HPDE6-E6E7 (cell line): ENCODE measurements at regions not wholly inside any gene's neighbourhood (a gene's known extent, or its start where the extent isn't known, plus 50 kb on each side); places are given as distances from the start of the nearest gene placed in this dataset.

Experiments used
- DNase-seq: peaks from one replicate; pipeline ENCODE4 v3.0.0; 2011; ENCODE audit warnings: missing footprints; ENCODE audit errors: extremely low spot score

DNA sequence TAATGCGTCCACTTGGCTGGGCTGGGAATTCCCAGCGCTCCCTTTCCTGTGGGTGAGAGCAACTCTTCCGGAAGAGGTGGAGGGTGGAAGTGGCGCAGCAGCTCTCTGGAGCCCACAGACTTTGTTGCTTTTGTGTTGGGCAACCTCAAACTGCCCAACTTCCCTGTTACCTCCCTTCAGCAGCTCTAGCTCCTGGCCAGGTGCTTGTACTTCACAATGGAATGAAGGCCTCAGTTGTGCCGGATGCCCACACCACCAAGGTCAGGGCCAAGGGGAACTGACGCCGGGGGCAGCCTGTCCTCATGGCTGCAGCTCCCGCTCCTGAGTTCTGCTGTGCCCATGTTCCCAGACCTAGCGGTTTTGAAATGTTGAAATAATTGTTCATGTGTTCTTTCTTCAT lies 322.9 kb downstream of the GALR1 start:
- DNase-seq: no peak

DNA sequence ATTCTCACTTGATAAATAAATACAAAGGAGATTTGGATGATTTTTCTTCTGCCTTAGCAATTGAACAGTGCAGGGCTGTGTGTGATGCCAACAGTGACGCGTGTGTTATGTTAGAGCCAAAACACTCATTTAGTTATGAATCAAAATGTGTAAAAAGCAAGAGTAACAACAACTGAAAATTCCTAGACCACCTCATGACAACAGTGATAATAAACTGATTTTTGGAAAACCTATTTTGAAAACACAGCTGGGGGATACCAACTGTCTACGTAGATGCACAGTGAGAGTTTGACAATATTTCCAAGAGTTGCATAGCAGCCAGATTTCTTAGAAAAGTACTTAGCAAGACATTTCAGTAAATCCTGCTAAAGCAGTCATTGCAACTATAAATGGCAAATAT lies 323.9 kb downstream of the GALR1 start:
- no peak for DNase-seq

DNA sequence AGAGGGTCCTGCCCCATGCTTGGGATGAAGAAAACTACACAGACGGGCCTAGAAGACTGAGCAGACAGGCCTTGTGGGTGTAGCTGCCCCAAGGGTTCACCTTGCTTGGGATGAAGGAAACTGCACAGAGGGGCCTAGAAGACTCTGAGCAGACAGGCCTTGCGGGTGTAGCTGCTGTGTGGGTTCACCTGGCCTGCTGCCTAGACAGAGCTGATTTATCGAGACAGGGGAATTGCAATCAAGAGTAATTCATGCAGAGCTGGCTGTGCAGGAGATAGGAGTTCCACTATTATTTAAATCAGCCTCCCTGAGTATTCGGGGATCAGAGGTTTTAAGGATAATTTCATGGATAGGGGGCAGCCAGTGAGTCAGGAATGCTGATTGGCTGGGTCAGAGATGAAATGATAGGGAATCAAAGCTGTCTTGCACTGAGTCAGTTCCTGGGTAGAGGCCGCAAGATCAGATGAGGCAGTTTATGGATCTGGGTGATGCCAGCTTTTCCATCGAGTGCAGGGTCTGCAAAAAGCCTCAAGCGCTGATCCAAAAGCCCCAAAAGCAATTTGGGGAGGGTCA lies 341.4 kb downstream of the GALR1 start:
- no peak for DNase-seq

DNA sequence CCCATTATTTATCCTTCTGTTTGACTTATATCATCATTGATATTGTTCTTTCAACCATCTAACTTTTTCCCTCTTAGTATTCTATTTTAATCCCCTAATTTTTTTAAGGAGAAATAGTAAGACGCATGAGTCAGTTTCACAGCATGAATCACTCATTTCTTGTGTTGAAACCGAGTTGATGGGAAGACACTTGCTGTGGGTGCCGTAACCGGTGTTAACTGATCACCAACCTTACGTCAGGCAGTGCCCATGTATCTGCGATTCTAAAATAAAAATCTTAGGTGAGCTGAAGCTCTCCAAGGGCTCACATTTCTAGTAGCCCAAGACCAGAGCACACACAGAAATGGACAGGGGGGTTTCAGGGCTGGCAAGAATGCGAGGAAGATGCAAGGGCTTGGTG lies 348.1 kb downstream of the GALR1 start:
- no peak for DNase-seq

DNA sequence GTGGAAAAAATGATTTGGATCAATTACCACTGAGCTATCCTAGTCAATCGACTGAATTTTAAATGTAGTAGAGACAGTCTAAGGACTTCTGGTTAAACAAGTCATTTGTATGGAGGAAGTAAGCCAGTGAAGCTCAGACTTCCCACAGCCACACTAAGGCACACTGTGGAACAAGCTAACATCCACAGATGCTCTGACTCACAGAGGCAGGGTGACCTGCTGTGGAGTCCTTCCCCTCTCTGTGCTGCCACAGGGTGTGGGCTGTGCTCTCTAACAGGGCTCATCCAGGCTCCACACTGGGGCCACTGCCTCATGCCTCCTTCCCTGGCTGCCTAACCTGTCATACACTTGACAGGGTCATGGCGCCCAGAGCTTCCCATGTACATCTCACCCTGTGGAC lies 351.0 kb downstream of the GALR1 start:
- DNase-seq: no peak

DNA sequence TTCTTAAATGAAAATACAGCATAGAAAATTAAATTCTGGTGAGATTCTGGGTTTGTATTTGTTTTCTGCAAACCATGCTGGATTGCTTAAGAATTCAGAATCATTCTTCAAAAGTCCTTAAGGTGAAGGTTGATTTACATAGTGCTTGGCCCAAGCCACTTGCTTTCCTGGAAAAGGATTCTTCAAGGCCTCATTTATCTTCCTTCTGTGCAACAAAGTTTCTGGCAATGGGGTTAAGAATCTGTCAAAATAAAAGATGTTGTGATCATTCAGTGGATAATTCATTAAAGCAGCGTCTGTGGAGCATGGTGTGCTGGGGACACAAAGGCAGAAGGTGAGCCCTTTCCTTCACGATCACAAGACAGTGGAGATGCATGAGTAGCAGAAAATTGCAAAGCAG lies 351.9 kb downstream of the GALR1 start:
- no peak for DNase-seq

DNA sequence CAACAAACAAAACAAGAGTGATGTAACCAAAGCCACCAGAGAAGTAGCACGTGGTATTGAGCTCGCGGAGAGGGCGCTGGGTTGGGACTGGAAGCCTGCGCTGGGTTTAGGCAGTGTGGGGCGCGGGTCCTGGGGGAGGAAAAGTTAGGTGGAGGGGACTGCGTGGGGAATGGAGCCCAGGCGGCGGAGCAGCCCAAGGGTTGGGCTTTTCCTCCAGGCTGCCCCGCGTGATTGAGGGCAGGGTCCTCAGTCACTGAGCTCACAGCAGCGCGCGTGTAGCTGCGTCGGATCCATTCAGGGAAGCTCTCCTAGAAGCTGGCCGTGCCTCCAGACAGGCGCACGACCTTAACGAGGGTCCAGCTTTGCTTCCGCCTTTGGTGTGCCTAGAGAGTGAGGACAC lies 357.4 kb downstream of the GALR1 start:
- DNase-seq: no peak

DNA sequence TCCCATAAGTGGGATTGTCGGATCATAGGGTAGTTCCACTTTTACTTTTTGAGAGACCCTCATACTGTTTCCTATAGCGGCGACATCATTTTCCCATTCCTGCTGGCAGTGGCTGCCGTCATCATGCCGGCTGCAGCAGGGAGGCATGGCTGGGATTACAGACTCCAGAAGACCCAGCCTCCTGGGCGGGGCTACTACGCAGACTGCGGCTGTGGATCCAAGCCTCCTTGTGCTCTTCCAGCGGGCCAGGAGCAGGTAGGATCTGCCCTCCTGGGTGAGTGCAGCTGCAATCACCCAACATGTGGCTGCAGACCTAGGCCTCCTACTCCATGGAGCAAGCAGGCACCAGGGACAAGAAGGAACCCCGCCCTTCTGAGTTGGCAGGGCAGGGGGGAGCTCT lies 359.2 kb downstream of the GALR1 start:
- DNase-seq: no peak

DNA sequence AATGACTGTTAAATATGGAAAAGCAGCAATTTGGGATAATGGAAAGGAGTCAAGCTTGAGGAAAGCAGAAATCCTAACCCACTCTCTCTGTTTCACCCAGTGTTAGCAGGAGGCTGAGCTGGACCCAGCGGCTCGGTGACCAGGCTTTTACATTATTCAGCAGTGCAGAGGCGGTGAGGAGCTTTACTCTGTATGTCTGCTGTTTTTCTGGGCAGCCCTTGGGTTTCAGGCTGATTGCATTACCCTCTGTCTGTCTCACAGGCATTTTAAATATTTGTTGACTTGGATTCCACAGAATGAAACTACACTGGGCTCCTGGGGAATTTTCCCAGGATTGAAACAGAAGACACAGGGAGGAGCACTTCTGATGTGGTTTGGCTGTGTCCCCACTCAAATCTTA lies 368.0 kb downstream of the GALR1 start:
- DNase-seq: no peak

DNA sequence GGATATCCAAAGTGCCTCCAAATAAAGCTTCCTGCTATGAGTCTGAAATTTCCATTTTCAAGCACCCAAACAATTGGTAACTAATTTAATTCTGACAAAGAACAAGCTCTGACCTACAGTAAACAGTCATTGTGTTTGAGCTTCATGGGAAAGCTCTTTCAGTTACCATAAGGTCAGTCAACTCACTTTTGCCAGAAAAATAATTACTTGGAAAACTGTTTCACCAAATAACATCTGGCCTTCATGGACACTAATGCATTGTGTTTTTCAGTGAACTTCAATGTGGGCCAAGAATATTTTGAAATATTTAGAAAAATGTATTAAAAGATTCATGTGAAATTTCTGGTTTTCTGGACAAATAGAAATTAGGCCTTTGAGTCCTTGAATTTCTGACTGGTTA lies 369.9 kb downstream of the GALR1 start:
- DNase-seq: no peak

DNA sequence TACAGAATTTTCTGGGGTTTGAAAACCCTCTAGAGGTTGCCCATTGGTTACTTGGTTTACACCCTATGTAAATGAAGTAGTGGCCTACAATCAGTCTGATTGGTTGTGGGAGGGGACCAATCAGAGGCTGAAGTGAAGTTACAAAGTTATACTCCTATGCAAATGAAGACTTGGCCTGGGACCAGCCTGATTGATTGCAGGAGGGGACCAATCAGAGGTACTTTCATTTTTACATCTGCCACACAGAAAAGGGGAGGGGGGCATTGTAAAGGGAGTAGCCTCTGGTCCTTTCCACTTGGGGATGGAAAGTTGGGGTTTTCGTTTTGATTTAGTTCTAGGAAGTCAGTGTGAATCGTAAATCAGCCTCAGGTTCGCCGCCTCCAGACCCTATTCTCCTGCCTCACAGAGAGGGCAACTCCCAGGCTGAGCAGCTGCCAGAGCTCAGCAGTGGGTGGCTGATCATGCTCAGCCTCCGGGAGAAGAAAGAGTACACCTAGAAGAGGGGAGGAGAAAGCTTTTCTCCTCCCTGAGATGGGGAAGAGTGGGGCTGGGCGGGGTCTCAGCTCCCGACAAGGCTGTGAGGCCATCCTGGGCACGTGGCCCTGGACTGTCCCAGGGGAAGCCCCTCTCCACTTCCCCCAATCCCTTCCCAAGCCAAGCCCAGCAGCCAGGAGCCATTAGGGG lies 372.5 kb downstream of the GALR1 start:
- DNase-seq: no peak

DNA sequence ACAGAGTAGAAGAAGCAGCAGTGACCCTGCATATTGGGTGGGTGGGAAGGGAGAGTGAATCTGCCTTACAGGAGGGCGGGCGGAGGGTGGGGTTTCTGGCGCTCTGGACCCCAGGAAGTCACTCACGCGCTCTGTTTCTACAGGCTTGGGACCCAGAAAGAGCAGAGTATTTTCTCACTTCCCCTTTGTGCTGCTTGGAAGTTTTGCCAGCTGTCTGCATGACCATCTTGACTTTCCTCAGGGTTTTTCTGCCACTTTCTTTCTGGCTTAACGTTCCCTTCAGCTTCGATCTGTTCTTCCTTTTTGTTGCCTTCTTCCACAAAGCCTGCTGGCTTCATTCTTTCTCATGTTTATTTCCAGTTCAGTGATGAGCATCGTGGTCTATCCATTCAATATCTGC lies 383.1 kb downstream of the GALR1 start:
- DNase-seq: no peak

DNA sequence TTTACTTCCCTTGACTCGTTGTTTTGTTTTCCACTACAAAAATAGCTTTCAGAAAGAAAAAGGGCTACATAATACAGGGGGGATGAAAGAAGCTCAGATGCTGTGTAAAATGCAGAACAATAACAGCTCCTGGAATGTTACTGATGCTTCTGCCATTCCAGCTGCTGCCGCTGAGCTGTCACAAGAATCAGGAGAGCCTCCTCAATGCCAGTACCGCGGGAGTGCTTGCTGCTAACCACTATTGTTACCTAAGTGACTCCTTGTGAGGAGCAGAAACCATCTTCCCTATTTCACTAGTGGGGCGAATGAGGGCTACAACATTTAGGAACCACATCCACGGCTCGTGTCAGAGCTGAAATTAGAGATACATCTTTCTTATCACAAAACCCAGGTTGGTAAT lies 384.8 kb downstream of the GALR1 start:
- DNase-seq: no peak

DNA sequence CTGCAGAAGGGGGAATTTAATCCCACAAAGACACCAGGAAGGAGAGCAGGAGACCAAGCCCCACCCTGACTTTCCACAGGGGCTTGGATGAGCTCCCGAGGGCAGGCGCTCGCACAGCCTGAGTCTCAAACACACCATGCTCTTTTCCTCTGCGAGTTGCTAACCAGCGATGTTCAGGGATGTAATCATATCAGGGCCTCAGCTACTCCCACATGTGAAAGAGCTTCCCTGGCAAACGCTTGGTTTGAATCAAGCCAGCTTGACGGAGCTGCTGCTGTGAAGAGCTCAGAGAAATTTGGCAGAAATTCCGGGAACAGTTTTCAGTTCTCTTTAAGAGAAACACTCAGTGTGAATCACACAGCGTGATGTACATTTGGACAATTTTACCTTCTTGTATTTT lies 385.8 kb downstream of the GALR1 start:
- DNase-seq: no peak

DNA sequence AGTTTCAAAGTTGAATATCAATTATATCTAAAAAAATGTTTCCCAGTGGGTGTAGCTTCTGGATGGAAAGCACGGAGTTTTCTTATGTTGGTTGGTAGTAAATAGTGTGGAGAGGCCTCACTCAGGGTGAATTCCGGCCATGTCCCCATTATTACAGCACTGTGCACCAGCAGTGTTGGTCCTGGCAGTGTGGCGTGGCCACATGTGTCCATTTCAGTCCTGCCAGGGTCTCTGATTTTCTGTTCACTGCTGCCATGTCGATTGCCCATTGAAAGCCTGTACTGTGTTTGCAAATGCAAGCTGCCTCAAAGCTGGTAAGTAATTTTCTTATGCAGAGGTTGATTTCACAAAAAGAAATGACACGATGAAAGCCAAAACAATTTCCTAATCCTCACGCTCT lies 386.2 kb downstream of the GALR1 start:
- DNase-seq: no peak

DNA sequence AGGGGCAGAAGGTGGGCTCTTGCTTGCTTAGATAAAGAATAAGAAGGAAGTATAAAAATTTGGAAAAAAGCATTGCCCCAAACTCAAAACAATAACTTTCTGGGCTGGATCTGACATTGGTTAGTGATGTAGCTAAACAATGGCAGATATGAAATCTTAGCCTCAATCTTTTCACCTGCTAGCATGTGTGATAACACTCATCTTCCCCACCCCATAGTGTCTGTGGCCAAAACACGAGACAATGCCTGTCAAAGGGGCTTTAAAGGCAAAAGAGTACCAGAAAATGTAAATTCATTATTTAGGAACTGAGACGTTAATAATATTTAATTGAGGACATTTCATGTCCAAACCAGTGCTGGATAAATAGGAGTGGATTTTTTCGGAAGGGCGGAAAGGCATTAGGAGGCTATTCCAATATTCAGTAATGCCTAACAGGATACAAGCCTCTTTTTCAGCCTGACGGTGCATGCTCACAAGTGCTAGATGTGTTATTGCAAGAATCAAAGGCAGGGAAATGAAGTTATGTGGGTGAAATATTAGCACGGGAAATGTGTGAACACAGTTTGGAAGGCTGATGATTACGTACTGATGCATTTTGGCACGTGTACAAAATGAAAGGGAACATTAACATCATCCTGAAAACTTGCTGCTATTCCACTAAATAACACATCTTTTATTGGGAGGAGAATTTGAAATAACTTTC lies 395.7 kb downstream of the GALR1 start:
- no peak for DNase-seq

DNA sequence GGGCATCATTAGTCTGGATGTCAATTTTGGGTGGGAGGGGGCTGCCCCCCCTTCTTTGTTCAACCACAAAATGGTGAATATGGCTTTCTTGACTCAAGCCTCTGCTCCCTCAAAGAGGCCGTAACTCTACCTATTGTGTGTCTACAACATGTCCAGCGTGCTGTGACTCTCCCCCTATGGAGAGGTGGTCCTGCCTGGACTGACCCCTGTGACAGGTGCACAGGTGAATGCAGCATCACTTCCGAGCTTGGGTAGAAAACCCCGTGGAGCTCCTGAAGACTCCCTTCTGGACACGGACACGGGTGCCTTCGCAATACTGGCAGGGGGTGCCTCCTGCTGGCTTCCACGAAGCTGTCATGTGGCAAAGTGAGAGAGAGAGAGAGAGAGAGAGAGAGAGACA lies 397.8 kb downstream of the GALR1 start:
- no peak for DNase-seq

DNA sequence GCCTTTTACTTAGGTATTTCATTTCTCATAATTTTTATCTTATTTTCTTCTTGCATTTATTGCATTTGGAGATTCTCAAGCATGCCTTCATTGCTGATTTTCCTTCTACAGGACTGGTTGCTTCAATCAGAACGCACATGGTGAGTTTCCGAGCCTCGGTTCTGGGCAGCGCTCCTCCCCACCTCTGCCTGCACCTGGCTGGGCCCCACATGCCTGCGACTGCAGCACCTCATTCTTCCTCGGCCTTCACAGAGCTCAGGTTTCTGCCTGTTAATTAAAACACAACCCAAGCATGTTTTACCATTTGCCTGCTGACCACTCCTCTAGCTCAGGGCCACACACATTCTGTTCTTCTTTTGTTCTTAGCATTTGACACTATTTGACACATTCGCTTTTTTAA lies 398.8 kb downstream of the GALR1 start:
- no peak for DNase-seq

DNA sequence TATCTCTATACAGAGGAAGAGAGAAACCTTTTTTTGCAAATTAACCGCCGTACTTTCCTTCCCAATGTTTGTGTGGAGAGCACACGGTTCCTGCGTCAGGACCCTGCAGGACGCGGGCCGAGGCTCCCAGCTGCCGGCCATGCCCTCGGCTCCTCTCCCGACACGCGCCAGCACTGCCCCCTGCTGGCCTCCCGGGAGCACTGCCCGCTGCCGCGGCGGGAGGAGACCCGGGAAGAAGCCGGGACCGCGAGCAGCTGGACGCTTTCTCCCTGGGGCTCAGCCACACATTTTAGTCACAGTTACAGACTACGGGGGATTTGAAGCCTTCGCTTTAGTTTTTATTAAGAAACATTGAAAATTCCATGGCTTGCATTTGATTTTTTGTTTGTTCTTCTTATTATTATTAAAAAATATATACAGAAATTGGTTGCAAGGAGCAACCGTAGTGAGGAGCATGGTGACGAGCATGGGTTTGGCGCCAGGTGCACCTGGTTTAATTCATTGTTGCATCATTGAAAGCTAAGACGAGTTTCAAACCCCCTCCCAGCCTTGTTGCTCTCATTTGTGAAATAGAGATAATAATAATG lies 401.2 kb downstream of the GALR1 start:
- no peak for DNase-seq

DNA sequence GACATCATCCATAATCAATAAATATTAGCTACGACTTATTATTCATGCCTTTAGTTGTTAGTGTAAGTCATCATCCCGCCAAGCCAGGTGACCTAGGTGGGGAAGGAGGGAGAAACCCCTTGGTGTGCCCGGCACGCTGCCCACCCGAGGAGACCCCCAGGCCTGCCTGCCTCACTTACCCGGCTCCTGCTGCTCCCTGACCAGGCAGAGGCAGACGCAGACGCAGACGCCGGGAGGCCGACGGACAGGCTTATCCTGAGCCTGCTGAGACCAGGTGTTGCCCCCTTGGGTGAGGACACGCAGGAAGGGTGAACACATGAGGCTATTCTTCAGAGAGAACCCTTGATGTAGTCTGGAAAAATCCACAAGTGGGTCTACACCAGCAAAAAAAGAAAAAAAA lies 401.8 kb downstream of the GALR1 start:
- DNase-seq: no peak

DNA sequence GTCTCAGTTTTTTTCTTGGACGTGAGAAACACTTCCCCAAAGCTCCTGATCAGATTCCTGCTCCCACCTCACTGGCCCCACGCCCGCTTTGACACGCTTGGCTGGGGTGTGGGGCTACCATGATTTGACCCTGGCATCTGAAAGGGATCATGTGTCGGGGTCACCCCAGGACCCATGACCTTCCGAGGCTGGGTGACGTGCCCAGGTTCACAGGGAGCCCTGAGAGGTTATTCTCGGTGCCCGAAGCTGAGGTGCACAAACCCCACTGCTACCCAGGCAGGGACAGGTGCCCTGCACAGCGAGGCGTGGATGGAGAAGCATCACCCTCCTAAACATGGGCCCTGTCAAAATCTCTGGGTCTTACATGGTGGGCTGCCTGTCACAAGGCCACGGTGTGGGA lies 404.1 kb downstream of the GALR1 start:
- no peak for DNase-seq

DNA sequence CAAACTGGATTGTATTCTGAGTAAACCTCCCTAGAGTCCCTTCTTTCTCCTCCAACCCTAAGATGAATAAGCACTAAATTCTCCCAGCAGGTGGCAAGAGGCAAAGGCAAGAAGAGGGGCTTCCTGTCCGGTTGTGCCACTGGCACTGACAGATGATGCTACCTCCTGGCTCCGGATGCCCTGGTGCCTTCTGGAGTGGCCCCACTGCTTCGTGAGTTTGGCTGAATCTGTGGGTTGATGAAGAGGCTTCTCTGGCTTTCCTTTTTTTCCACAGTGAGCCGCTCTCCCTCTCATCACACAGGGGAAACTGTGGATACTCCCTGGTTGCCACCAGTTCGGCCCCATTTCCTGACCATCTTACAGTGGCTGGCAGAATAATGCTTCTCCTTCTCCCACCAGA lies 404.7 kb downstream of the GALR1 start:
- DNase-seq: no peak

DNA sequence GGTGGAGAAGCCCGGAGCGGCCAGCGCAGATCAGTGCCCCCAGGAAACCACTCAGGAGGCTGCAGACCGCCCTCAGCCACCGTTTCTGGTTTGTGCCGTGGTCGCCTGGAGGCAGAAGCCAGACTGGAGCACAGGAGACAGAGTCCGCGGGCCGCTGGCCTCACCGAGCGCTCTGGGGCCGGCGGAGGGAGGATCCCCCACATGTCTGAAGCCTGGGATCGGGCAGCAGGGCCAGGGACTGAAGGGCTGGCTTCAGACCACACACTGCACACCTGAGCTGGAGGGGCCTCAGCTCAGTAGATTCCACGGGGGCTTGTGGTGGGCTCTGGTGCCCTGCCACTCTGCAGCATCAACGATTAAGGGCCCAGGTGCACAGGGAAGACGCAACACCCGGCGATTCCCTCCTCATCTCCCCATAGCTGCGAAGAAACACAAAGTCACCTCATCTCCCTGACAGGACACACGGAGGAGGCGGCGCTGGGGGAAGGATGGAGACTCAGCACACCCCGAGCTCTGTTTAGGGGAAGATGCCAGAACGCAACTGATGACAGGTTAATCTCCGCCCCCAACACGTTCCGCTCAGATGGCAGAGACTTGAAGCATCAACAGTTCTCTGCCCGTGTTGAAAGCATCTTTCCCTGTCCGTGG lies 408.1 kb downstream of the GALR1 start:
- no peak for DNase-seq
